Posterior vena cava (tissue), 2 donors: ENCODE measurements at regions not wholly inside any gene's neighbourhood (a gene's known extent, or its start where the extent isn't known, plus 50 kb on each side); places are given as distances from the start of the nearest gene placed in this dataset.

Source experiments
- DNase-seq: peaks from one replicate; pipeline ENCODE4 v3.0.0-alpha.2; 2020; ENCODE audit warnings: low spot score
- intact Hi-C, 2 donors: fragments of 100-400 bp; cut with DNase I; formaldehyde crosslinking; loops; one replicate each; pipeline versions ENCODE4 v1.14.1 to v1.14.2; 2022 to 2023
- donor health status: DM: yes; HTN: yes; CAD: no.
- donor health status: DM: yes; HTN: yes; CAD: no.

DNA sequence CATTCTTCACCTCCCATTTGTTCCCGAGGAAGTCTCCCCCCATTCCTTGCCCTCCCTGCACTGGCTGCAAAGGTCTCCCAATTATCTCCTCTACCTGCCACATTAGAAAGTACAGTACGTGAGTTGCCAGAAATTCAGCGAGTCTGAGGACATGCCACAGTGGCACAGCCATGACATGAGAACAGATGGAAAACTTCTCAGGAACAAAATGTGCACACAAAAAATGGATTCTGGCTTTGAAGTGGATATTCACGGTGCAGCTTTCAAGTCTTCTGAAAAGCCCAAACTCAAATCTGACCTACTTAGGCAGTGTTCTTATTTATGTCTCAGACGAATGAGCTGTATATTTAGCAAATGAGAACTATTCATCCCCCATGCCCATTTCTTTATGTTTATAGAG is 269.1 kb upstream of the ARID1B start:
- DNase-seq: no peak
- intact Hi-C loops: no loop called here

DNA sequence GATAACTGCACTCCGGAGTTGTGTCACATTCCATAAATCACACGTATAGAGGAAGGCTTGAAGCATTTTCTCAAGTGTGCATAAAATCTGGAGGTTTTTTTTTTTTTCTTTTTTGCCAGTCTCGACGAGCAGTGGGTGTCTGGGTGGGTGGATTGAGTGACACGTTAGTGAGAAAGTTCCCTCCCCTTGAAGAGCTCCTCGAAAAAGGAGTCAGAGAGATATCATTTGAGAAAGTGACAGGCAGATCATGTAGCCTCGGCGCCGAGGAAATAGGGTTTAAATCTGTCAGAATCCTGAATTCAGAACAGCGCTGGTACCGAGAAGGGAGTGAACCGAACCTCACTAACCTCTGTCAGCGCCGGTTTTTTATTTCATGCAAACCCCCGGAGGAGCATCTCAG is 269.5 kb upstream of the ARID1B start:
- intact Hi-C loops: no loop called here
- no peak for DNase-seq

DNA sequence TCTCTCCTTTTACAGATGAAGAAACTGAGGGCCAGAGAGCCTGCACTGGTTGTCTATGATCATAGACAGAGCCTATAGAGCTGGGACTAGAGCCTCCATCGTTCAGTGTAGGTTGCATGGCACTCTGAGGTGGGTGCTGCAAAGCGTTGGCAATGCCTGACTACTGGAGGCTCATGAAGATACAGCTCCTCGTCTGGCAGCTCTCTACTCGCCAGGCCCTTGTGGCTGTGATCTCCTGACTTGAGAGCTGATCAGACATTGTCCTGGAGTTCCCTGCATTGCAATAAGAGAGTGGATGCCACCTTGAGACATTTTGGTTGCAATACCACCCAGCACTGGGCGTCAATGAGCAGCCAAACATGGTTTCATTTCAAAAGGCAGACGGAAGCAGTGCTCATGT is 270.1 kb upstream of the ARID1B start:
- DNase-seq: no peak
- intact Hi-C loops: no loop called here

DNA sequence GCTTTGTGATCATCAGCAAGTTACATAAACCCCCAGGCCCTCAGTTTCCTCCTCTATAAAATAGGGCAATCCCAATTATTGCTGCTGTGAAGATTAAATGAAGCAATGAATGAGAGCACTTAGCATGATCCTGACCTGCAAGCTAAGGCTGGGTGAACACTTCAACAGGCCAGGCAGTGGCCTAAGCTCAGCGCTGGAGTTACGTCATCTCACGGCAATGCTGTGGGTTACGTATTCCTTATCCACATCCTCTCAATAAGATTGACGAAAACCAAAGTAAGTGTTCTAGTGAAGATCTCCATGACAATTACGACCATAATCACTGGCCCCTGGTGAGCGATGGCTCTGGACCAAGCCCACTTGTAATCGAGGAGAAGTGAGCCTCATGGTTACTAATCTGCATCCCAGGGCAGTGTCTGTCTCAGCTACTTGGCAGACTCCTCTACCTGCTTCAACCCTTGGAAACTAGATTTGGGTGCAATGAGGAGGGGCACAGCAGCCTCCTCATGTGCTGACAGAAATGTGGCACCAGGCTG is 274.1 kb upstream of the ARID1B start:
- intact Hi-C loops: no loop called here

DNA sequence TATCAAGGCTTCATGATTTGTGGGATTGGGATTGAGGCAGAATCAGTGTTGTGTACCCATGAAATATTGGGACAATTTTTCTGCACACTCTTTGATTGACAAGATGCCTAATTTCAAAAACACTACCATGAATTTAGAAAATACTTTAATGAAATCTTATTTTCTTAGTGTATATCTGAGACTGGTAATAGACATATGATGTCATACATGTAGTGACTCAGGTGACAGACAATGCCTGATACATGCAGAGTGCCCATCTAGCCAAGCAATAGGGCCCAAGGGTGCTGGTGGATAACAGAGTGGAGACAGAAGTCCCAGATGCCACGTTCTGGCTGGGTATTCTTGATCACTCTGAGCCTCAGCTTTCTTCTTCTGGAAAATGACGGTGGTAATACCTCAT is 279.6 kb upstream of the ARID1B start:
- intact Hi-C loops: no loop called here
- DNase-seq: no peak

More for the DNA sequence above, 274.1 kb upstream of the ARID1B start:
- no peak for DNase-seq

DNA sequence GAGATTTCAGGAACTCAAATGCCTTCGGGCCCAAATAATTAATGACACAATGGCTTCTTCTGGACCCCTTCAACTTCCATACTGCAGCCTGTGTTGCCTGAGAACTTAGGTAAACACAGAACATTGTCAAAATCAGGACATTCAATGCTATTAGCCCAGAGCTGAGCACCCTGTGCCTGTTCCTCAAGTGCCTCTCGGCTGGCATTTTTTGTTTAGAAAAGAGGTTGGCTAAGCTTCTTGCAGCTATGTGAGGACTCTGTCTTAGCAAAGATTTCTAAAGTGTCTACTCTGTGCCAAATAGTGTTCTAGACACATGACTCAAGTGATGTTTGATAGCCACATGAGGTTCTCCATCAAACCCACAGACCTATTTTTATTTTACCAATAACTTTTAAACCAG is 289.3 kb upstream of the ARID1B start:
- no peak for DNase-seq
- intact Hi-C loops: no loop called here

DNA sequence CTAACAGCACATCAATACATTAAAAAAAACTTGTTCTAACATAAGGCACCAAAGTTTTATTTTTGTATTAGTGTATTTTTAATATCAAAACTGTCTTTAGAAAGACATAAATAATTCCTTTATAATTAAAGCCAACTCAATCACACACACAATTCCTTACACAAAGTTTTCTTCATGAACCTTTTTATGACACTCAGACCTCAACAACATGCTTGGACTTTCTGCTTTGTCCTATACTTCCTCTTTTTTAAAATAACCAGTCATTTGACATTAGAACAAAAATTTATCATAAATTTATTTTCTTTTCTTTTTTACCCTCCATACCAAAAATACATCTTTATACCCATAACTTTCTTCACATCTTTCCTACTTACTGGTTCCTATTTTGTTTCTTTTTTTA is 292.0 kb upstream of the ARID1B start:
- intact Hi-C loops: no loop called here
- DNase-seq: no peak

DNA sequence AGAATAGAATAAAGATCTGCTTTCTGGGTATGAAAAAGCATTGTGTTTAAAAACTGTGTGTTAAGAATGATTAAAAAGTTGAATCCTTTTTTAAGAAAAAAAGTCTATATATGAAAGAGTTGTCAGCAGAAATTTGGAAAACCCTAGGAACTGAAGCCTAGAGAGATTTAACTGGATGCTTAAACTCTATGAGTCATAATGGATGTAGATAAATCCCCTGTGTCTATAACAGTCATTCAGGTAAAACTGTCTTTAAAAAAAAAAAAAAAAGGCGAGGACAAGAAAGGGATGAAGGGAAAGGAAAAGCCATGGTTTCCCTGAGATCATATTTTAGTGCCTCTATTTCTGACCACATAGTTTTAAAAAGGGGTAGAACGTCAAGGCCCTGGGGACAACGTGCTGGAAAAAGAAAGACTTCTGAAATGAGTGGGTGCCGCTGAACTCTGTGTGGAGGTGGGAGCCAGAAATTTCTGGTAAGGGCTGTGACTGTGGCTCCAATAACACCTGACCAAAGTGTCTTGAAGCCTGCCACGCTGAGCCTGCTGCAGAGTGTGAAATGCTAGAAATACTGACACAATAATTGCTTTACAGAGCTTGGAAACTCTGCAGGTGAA is 302.6 kb upstream of the ARID1B start:
- DNase-seq: no peak
- intact Hi-C loops: no loop called here

DNA sequence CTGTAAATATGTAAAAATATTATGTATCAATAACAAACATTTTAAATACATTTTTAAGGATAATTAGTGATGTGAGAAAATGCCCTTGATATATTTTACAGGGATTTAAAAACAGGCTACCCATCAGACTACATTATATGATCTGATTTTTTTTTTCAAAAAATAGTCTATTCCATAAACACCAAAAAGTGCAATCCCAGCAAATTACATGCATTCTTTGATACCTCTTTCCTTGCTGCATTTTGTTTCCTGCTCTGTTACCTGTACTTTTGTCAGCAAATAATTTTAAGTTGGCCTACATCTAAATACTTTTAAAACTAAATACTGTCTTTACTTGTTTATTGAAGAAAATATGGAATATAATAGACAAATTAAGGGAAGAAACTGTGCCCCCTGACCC is 306.2 kb upstream of the ARID1B start:
- no peak for DNase-seq
- intact Hi-C loops: no loop called here

DNA sequence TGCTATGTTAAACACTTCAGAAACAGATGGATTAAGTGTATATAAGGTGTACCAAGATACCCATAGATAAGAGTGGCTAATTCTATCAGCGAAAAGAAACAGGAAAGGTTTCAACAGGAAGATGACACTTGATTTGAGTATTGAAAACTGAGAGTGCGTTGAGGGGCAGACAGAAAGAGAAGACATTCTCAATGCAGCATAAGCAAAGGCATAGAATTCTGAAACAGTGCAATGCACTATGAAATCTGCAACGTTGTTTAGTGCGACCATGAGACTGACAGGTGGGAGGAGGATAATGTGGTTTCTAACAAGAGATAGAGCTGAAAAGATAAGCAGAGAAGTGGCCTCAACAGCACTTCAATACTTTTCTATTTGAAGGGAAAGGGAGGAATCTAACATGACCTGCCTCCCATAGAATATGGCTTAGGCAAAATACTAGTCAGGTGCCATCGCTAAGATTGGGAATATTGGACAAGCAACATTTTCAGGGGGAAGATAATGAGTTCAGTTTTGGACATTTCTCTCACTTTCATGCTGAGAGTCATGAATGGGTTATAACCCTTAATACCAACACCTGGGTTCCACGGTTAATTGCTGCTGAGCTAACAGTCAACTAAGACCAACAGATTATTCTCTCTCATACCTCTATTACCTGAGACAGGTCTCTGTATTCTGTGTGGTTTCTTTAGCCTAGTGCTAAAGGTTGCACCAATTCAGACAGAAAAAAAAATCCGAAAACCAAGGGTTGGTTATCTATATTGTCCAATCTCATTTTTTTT is 312.9 kb upstream of the ARID1B start:
- intact Hi-C loops: no loop called here
- no peak for DNase-seq

DNA sequence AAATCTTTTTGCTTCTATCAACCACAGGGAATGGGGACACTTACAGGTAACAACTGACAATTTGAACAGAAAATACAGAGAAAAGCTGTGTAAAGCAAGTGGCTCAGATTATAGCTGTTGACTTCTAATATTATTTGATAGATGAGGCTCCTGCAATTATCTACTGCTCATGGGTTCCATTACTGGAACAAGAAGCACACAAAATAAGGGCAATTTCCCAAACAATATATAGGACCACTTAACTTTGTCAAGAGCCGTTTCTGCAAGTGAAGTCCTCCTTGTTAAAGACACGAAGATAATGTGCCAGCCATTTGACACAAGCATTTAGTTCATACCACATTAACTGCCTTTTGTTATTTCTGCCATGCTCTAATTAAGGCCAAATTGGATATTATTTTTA is 315.5 kb upstream of the ARID1B start:
- intact Hi-C loops: no loop called here
- no peak for DNase-seq

DNA sequence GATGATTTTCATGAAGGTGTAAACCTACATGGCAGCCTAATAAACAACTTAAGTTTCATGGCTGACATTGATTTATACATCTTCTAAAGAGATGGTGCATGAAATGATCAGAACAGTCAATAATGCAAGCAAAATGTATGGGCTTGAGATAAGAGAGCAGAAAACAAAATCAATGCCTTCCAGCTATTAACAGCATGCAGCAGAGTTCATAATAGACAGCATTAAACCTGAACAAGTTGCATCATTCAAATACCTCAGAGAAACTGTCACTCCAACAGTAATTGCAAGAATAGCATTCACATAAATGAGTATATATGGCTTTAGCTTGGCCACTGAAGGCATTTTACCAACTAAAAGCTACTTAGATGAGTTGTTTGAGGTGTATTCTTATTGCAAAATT is 319.6 kb upstream of the ARID1B start:
- no peak for DNase-seq
- intact Hi-C loops: no loop called here

DNA sequence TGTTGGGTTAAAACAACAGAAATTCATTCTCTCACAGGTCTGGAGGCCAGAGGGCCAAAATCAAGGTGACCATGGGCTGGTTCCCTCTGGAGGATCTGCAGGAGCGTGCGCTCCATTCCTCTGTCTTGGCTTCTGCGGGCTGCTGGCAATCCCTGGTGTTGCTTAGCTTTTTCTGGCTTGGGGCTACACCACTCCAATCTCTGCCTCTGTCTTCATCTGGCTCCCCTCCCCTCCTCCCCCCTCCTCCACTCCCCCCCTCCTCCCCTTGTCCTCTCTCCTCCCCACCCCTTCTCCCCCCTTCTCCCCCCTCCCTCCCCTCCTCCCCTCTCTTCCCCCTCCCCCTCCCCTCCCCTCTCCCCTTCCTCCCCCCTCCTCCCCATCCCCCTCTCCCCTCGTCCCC is 321.3 kb upstream of the ARID1B start:
- no peak for DNase-seq
- intact Hi-C loops: no loop called here

DNA sequence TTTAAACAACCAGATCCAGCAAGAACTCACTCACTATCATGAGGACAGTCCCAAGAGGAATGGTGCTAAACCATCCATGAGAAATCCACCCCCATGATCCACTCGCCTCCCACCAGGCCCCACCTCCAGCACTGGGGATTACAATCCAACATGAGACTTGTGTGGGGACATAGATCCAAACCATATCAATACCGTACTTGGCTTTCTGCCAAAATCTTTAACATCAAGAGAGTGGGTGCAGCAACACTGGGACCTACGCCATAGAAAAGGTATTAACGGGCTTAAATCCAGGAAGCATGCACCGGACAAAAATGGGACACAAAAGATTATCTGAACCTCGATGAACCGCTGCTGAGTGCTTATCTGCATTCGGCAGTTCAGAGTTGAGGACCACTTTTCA is 322.3 kb upstream of the ARID1B start:
- intact Hi-C loops: no loop called here
- DNase-seq: no peak

DNA sequence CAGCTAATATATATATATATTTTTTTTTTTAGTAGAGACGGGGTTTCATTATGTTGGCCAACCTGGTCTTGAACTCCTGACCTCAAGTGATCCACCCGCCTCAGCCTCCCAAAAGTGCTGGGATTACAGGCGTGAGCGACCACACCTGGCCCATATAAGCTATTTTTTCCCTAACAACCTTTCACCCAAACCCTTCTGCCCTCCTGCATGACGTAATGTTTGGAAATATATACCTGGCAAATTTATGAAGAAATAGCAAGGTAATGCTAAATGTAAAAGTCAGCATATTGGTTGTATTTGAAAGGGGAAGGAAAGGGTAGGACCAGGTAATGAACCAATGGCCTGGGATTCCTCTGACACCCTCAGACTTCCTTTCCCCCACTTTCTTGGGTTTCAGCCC is 325.5 kb upstream of the ARID1B start:
- DNase-seq: no peak
- intact Hi-C loops: no loop called here

DNA sequence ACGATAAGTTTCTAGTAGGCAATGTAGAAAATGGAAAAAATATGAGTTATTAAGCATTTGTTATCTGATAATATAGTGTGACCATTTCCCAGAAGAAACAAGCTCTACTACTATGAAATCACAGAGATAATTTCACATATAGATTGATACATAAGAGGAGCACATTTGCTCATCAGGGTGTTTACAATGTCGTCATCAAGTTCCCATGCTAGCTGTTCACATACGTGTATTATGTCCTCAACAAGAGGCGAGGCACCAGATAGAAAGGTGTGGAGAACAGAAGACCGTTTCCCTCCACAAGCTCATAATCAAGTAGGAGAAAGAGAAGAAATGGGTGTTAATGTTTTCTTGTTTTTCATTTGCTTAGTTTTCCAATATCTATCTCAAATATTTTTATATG is 326.1 kb upstream of the ARID1B start:
- intact Hi-C loops: no loop called here

DNA sequence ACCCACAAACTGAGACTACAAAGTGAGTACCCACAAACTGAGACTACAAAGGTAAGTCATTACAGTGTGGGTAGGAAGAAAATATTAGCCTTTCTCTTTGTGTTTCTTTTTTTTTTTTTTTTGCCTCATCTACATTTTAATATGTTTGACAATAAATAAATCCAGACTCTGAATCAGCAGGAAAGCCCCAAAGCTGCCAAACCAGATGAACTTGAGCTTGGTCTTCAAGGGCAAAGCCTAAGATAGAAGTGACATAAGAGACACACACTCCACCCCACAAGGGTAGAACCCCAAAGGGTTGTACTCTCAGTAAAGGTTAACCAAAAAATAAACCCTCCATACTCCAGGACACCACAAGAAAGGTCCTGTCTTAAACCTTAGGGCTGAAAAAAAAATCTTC is 326.8 kb upstream of the ARID1B start:
- intact Hi-C loops: no loop called here
- DNase-seq: no peak

More for the DNA sequence above, 326.1 kb upstream of the ARID1B start:
- no peak for DNase-seq

DNA sequence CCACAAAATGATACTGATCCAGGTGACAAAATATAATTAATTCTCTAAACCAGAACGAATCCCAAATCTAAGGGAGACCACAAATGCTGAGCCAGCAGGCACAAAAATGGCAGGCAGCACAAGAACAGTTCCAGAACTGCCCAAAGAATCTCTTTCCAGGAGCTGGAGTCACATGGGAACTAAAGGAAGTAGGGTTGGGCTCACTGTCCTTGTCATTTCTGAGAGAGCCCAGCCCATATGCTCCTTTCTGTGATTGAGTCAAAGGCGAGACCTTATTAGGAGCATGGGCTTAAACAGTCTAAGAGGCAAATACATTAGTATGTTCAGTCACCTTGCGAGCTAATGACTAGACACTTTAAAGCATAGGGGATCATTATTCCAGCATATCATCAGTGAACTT is 327.6 kb upstream of the ARID1B start:
- intact Hi-C loops: no loop called here
- no peak for DNase-seq

DNA sequence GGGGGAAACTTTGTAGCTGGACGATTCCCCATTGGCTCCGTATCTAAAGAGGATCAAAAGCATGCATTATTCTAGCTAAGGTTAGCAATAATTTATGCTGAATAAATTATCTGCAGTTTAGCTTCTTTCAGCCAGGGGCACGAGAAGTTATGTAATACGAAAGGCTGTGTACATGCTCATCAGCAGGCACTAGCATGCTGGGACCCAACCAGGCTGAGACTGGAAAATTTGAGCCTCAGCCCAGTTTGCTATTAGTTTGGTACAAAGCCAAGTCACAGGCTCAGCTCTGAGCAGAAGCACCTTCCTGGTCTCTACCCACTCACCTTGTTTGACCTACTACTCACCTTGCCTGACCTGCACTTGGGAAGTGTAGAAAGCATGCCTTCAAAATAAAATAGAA is 328.1 kb upstream of the ARID1B start:
- intact Hi-C loops: no loop called here
- DNase-seq: no peak

DNA sequence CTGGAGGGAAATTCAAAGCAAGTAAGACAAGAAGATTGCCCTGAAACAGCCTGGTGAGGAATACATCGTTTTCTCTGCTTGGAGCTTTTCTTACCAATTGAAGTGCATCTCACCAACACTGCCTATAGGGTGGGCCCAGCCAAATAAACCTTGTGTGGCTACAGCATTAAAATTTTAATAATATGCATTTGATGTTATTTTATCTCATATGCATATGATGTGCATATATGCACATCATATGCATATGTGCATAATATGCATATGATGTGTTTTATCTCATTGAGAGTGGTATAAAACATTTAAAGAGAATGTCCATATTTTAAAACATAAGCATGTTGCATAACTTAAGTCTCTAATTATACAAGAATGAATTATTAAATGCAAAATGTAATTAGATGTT is 328.6 kb upstream of the ARID1B start:
- DNase-seq: no peak
- intact Hi-C loops: no loop called here

DNA sequence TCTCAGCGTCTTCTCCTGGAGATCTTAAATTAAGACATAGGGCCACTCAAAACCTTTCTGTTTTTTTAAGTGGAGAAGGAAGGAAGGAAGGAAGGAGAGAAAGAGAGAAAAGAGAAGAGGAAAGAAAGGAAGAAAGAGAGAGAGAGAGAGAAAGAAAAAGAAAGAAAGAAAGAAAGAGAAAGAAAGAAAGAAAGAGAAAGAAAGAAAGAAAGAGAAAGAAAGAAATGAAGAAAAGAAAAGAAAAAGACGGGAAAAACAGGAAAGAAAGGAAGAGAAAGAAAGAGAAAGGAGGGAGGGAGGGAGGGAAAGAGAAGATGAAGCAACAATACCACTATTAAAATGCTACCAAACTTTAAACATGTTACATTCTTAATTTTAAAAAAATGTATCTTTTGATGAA is 336.5 kb upstream of the ARID1B start:
- DNase-seq: no peak
- intact Hi-C loops: no loop called here
